ENCODE measurements at regions not wholly inside any gene's neighbourhood (a gene's known extent, or its start where the extent isn't known, plus 50 kb on each side); places are given as distances from the start of the nearest gene placed in this dataset.

- no peak for DNase-seq
- Mint-ChIP-seq H3K36me3 (ENCODE audit: insufficient read depth in 1 of 3, low read depth in 3 of 3) (peaks cover 5 to 10% (median 8%) of the 10 kb centered on the region in 3 experiments; a peak in 6 of 7 replicates), H3K4me1 (no peaks in the 10 kb centered on the region), H3K9me3 (peaks cover 76 to 94% of the 10 kb centered on the region in 2 experiments), H3K27me3 (ENCODE audit: low read depth) (peaks cover 3% of the 10 kb centered on the region; the same call in 1 of the 2 replicates), H3K4me3 (no peak overlapping the region), H3K27ac (no peak overlapping the region)
- no peak overlapping the region for H3K4me2 ChIP-seq (ENCODE audit: insufficient read depth, insufficient read length, low read length)
- no peak overlapping the region for H3K4ac ChIP-seq (ENCODE audit: low read depth, low read length)
- no peaks in the 10 kb centered on the region for H3K27me3 ChIP-seq (ENCODE audit: insufficient read depth, low read length)
- H3K27ac ChIP-seq (ENCODE audit: insufficient read length, low read depth, low read length), result no peak overlapping the region
- H4K20me1 ChIP-seq (ENCODE audit: control insufficient read depth, insufficient read depth, insufficient read length), result no peaks in the 10 kb centered on the region
- TF ChIP-seq CTCF (conservative IDR thresholded peaks at IDR 0.05), result no peak
- H3K4me1 ChIP-seq (ENCODE audit: insufficient read depth, low read length), result no peaks in the 10 kb centered on the region
- no peaks in the 10 kb centered on the region for H3K79me1 ChIP-seq (ENCODE audit: insufficient read depth, low read depth, low read length, poor library complexity, severe bottlenecking)
- H3K56ac ChIP-seq (ENCODE audit: insufficient read length, low read depth, low read length), result no peak overlapping the region
- peaks cover 32% of the 10 kb centered on the region for H3K9me3 ChIP-seq (ENCODE audit: control insufficient read depth, low read depth, low read length)
- H3K14ac ChIP-seq (ENCODE audit: insufficient read depth, low read length), result no peak overlapping the region
- H3K79me2 ChIP-seq (ENCODE audit: insufficient read depth, low read length), result no peaks in the 10 kb centered on the region
- no peak overlapping the region for H2AK5ac ChIP-seq (ENCODE audit: insufficient read length, low read length)
- H4K91ac ChIP-seq (ENCODE audit: insufficient read length, low read depth, low read length), result no peak overlapping the region
- H3K9ac ChIP-seq (ENCODE audit: extremely low read depth, insufficient read length, low read length), result no peak overlapping the region
- WGBS (ENCODE audit: extremely low coverage, insufficient read length, low lambda C conversion rate), result no CpG with 5 or more reads among the region's 35 CpGs
- no peak overlapping the region for H2BK120ac ChIP-seq (ENCODE audit: low read depth, low read length, poor library complexity, severe bottlenecking)
- H3K23me2 ChIP-seq (ENCODE audit: insufficient read length, low read depth, low read length, poor library complexity, severe bottlenecking), result no peaks in the 10 kb centered on the region
- no peak overlapping the region for H4K8ac ChIP-seq (replicated peaks; ENCODE audit: insufficient read length, low read depth, low read length)
- no peak overlapping the region for H2BK5ac ChIP-seq (ENCODE audit: insufficient read length, low read length)
- no peak overlapping the region for H2BK15ac ChIP-seq (ENCODE audit: low read depth, low read length)
- H2BK12ac ChIP-seq (ENCODE audit: insufficient read length, low read depth, low read length), result no peak overlapping the region
- H3K23ac ChIP-seq (ENCODE audit: insufficient read length, low read depth, low read length), result no peak overlapping the region
- no peak overlapping the region for H3K18ac ChIP-seq (ENCODE audit: insufficient read length, low read depth, low read length)
- no peak overlapping the region for H2AFZ ChIP-seq (ENCODE audit: low read length)
- H3T11ph ChIP-seq (ENCODE audit: low read length), result no peak overlapping the region
- no peak overlapping the region for H2BK20ac ChIP-seq (ENCODE audit: low read depth, low read length, poor library complexity, severe bottlenecking)
- H4K5ac ChIP-seq (ENCODE audit: insufficient read length, low read depth, low read length), result no peak overlapping the region
Observed at GRCh38 chr20:29740601-29740950, 1516.9 kb upstream of the DEFB115 start.

Measured in H9 (cell line).